HepG2 (cell line): ENCODE measurements at regions not wholly inside any gene's neighbourhood (a gene's known extent, or its start where the extent isn't known, plus 50 kb on each side); places are given as distances from the start of the nearest gene placed in this dataset.
"Not testable (repeated sequence)": the region's sequence is repeated elsewhere in the genome, so short reads cannot be mapped to it uniquely, and the experiment has no call there.

Experiments
- ATAC-seq: fragments of 200-7000 bp; cut with Tn5 transposase; 3 replicates; pipeline ENCODE4 v1.9.1; 2020; ENCODE audit warnings: mild to moderate bottlenecking, moderate library complexity
- BruUV-seq: library from RNA; stranded (reverse); fragments of 400-500 nt; replicated peaks from 2 replicates; lab custom pipeline; 2021; lab: Mats Ljungman, UMichigan
- CTCF ChIA-PET: fragments of 300-600 bp; formaldehyde crosslinking; extraction: SDS; loops from one replicate; lab custom pipeline; 2021; ENCODE audit warnings: low total read pairs, inconsistent platforms, low intra/inter-chr PET ratio; lab: Yijun Ruan, JAX
- POLR2A ChIA-PET: fragments of 350-600 bp; sonication (Branson Sonifier 250); formaldehyde crosslinking; loops from one replicate; lab custom pipeline; 2020; ENCODE audit warnings: antibody characterized with exemption, inconsistent platforms; lab: Yijun Ruan, JAX
- DNase-seq: peaks from one replicate; pipeline ENCODE4 v3.0.0-alpha.2; 2015; ENCODE audit warnings: low spot score
- FAIRE-seq: peaks from 3 replicates; lab custom pipeline; 2011; peaks lifted over from hg19 to GRCh38; lab: Jason Lieb, UNC
- H2AFZ ChIP-seq: one replicate; pipeline ENCODE4 v1.6.1; 2011; ENCODE audit warnings: low read length, inconsistent platforms
- H3K27ac ChIP-seq: fragments of 300-600 bp; 3 replicates; pipeline ENCODE4 v1.8.0; 2011; ENCODE audit warnings: mixed run types, mild to moderate bottlenecking, mixed read lengths, low read length, inconsistent platforms; ENCODE audit not compliant: insufficient read depth; ENCODE audit errors: extremely low read length
- H3K27me3 ChIP-seq, 2 experiments: fragments of 200-600 bp in 1 of 2; 2 replicates in 1 of 2; 3 replicates in 1 of 2; pipeline versions ENCODE4 v1.6.0 to v1.8.0; 2011; ENCODE audit warnings: low read length in 2 of 2, mild to moderate bottlenecking in 2 of 2, moderate library complexity in 2 of 2, inconsistent platforms in 1 of 2; ENCODE audit not compliant: insufficient read depth in 2 of 2, control insufficient read depth in 1 of 2
- H3K36me3 ChIP-seq, 2 experiments: fragments of 200-600 bp in 1 of 2; replicated peaks in 1 of 2; 2 replicates in 1 of 2; 3 replicates in 1 of 2; pipeline versions ENCODE4 v1.5.1 to v1.8.0; 2011; ENCODE audit warnings: low read length in 2 of 2, inconsistent platforms in 1 of 2; ENCODE audit not compliant: insufficient read depth in 2 of 2, control insufficient read depth in 1 of 2
- H3K4me1 ChIP-seq: 2 replicates; pipeline ENCODE4 v1.5.1; 2012; ENCODE audit warnings: low read length, inconsistent platforms; ENCODE audit not compliant: insufficient read depth
- H3K4me2 ChIP-seq: 2 replicates; pipeline ENCODE4 v1.6.0; 2011; ENCODE audit warnings: low read depth, low read length, inconsistent platforms
- H3K4me3 ChIP-seq, 3 experiments: fragments of 200-600 bp in 1 of 3; sonication (generic), shearing (Covaris generic) in 1 of 3; replicated peaks in 1 of 3; 2 replicates each; pipeline ENCODE4 v1.5.1; 2011 to 2016; ENCODE audit warnings: low read length in 3 of 3, inconsistent platforms in 2 of 3, low read depth in 2 of 3, mild to moderate bottlenecking in 2 of 3, control low read depth in 1 of 3, mixed read lengths in 1 of 3; ENCODE audit not compliant: insufficient read depth in 1 of 3
- H3K79me2 ChIP-seq: one replicate; pipeline ENCODE4 v1.6.1; 2011; ENCODE audit warnings: low read length, inconsistent platforms; ENCODE audit not compliant: insufficient read depth
- H3K9ac ChIP-seq: 2 replicates; pipeline ENCODE4 v1.6.0; 2011; ENCODE audit warnings: mild to moderate bottlenecking, low read depth, low read length, inconsistent platforms; ENCODE audit not compliant: insufficient read depth
- H3K9me3 ChIP-seq: 2 replicates; pipeline ENCODE4 v1.5.1; 2012; ENCODE audit warnings: mild to moderate bottlenecking, low read length
- H4K20me1 ChIP-seq: 2 replicates; pipeline ENCODE4 v1.6.0; 2011; ENCODE audit warnings: inconsistent platforms, mild to moderate bottlenecking, low read length, moderate library complexity; ENCODE audit not compliant: insufficient read depth
- AFF4 ChIP-seq: sonication (generic); formaldehyde crosslinking; IDR thresholded peaks from 2 replicates; pipeline ENCODE4 v1.4.0; 2020; ENCODE audit warnings: missing genetic modification reagents
- ATF7 ChIP-seq, 2 experiments: fragments of 450-650 bp in 1 of 2; sonication (generic) in 1 of 2; formaldehyde crosslinking in 1 of 2; IDR thresholded peaks; 2 replicates each; pipeline versions ENCODE4 v1.4.0 to v1.6.1; 2016 to 2020; ENCODE audit warnings: antibody characterized with exemption in 1 of 2, mild to moderate bottlenecking in 1 of 2, missing genetic modification reagents in 1 of 2
- MAFF ChIP-seq: IDR thresholded peaks from 2 replicates; pipeline ENCODE4 v1.6.1; 2011; ENCODE audit warnings: low read depth, low read length, improper control_type of control experiment
- ZNF33A ChIP-seq: sonication (generic); formaldehyde crosslinking; IDR thresholded peaks from 2 replicates; pipeline ENCODE4 v1.5.1; 2020; ENCODE audit warnings: missing genetic modification reagents, mild to moderate bottlenecking, moderate library complexity, borderline replicate concordance
- WGBS: methylation state at CpG from one replicate; pipeline ENCODE4 v1.1.6; 2017; ENCODE audit warnings: low lambda C conversion rate; 5-methylcytosine and 5-hydroxymethylcytosine counted together
- in situ Hi-C: cut with HindIII; loops from 2 replicates; pipeline ENCODE4 v1.10.0; 2017; ENCODE audit warnings: low pct_unique_long_range_greater_than_20kb; ENCODE audit not compliant: extremely low pct_ligation_motif_present
- intact Hi-C: fragments of 100-400 bp; cut with micrococcal nuclease; formaldehyde crosslinking; loops from one replicate; pipeline ENCODE4 v1.10.0; 2022; ENCODE audit not compliant: unreplicated experiment
- TF ChIP-seq, protein P1 (sequence below): sonication (generic); formaldehyde crosslinking; IDR thresholded peaks from 2 replicates; pipeline ENCODE4 v1.5.0; 2020; ENCODE audit warnings: mild to moderate bottlenecking, missing genetic modification reagents
- TF ChIP-seq, protein P2 (sequence below): sonication (generic); formaldehyde crosslinking; IDR thresholded peaks from 2 replicates; pipeline ENCODE4 v1.4.0; 2020; ENCODE audit warnings: mild to moderate bottlenecking, missing genetic modification reagents

GRCh38 chr10:9175200-9175599 lies 1120.7 kb downstream of the GATA3 start (continued):
- TF ChIP-seq AFF4 (no peak), ATF7 (IDR thresholded peaks at IDR 0.05) (no peak), ATF7 (CRISPR knock-in tag; IDR thresholded peaks at IDR 0.05) (no peak), ZNF33A (CRISPR knock-in tag) (no peak), MAFF (no peak)
- TF ChIP-seq, protein P1, sequence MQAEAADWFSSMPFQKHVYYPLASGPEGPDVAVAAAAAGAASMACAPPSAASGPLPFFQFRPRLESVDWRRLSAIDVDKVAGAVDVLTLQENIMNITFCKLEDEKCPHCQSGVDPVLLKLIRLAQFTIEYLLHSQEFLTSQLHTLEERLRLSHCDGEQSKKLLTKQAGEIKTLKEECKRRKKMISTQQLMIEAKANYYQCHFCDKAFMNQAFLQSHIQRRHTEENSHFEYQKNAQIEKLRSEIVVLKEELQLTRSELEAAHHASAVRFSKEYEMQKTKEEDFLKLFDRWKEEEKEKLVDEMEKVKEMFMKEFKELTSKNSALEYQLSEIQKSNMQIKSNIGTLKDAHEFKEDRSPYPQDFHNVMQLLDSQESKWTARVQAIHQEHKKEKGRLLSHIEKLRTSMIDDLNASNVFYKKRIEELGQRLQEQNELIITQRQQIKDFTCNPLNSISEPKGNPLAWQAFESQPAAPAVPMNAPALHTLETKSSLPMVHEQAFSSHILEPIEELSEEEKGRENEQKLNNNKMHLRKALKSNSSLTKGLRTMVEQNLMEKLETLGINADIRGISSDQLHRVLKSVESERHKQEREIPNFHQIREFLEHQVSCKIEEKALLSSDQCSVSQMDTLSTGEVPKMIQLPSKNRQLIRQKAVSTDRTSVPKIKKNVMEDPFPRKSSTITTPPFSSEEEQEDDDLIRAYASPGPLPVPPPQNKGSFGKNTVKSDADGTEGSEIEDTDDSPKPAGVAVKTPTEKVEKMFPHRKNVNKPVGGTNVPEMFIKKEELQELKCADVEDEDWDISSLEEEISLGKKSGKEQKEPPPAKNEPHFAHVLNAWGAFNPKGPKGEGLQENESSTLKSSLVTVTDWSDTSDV = no peak
- TF ChIP-seq, protein P2, sequence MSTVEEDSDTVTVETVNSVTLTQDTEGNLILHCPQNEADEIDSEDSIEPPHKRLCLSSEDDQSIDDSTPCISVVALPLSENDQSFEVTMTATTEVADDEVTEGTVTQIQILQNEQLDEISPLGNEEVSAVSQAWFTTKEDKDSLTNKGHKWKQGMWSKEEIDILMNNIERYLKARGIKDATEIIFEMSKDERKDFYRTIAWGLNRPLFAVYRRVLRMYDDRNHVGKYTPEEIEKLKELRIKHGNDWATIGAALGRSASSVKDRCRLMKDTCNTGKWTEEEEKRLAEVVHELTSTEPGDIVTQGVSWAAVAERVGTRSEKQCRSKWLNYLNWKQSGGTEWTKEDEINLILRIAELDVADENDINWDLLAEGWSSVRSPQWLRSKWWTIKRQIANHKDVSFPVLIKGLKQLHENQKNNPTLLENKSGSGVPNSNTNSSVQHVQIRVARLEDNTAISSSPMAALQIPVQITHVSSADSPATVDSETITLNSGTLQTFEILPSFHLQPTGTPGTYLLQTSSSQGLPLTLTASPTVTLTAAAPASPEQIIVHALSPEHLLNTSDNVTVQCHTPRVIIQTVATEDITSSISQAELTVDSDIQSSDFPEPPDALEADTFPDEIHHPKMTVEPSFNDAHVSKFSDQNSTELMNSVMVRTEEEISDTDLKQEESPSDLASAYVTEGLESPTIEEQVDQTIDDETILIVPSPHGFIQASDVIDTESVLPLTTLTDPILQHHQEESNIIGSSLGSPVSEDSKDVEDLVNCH (CRISPR knock-in tag) = no peak

- H3K4me1 ChIP-seq, FAIRE-seq, H3K9ac ChIP-seq, H3K36me3 ChIP-seq, H4K20me1 ChIP-seq, H3K9me3 ChIP-seq, H3K4me3 ChIP-seq, CTCF ChIA-PET, H3K27ac ChIP-seq, in situ Hi-C loops, H3K79me2 ChIP-seq, ATAC-seq, H3K27me3 ChIP-seq, DNase-seq, H3K4me2 ChIP-seq, POLR2A ChIA-PET, BruUV-seq, intact Hi-C loops, H2AFZ ChIP-seq: not testable (repeated sequence)
- WGBS = 69% methylated on average over 30 of the region's 48 CpGs
Measured at GRCh38 chr10:9183197-9183880, 1128.9 kb downstream of the GATA3 start.
